ENCODE measurements at regions not wholly inside any gene's neighbourhood (a gene's known extent, or its start where the extent isn't known, plus 50 kb on each side); places are given as distances from the start of the nearest gene placed in this dataset.
"Not testable (repeated sequence)": the region's sequence is repeated elsewhere in the genome, so short reads cannot be mapped to it uniquely, and the experiment has no call there.

DNA sequence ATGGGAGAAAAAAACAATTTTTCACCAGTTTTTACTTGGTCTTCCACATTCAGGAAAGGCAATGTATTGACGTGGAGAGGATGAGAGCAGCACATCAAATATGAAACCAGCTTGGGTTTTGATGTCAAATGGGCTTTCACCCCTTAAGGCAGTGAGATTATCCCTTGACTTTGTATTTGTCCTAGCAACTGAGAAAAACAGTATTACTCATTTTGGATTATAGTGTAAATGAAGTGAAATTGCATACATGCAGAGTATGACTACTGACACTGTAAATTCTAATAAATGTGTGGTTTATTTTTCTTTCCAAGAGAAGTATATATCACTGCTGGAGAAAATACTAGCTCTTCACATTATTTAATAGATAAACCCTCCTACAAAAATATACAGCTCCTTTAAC is 863.6 kb upstream of the IGFBP7 start:
- TF ChIP-seq EZH2phosphoT487 (IDR thresholded peaks at IDR 0.05; ENCODE audit: borderline replicate concordance, low read depth, low read length) = no peak
- TF ChIP-seq, protein P1, sequence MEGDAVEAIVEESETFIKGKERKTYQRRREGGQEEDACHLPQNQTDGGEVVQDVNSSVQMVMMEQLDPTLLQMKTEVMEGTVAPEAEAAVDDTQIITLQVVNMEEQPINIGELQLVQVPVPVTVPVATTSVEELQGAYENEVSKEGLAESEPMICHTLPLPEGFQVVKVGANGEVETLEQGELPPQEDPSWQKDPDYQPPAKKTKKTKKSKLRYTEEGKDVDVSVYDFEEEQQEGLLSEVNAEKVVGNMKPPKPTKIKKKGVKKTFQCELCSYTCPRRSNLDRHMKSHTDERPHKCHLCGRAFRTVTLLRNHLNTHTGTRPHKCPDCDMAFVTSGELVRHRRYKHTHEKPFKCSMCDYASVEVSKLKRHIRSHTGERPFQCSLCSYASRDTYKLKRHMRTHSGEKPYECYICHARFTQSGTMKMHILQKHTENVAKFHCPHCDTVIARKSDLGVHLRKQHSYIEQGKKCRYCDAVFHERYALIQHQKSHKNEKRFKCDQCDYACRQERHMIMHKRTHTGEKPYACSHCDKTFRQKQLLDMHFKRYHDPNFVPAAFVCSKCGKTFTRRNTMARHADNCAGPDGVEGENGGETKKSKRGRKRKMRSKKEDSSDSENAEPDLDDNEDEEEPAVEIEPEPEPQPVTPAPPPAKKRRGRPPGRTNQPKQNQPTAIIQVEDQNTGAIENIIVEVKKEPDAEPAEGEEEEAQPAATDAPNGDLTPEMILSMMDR (conservative IDR thresholded peaks at IDR 0.05; ENCODE audit: low read length) = no peak
- no peaks in the 10 kb centered on the region for H3K79me2 ChIP-seq (ENCODE audit: insufficient read depth, low read depth, low read length)
- H3K9me2 ChIP-seq (ENCODE audit: insufficient read depth, low read length) = no peaks in the 10 kb centered on the region
- no peak overlapping the region for H2AFZ ChIP-seq (ENCODE audit: low read length)
- BruUV-seq (replicated peaks) = no TSS peak
- DNase-seq (ENCODE audit: low spot score) = no peak
- H3K27ac ChIP-seq (ENCODE audit: low read depth, low read length, poor library complexity, severe bottlenecking) = no peak overlapping the region
- no peaks in the 10 kb centered on the region for H3K36me3 ChIP-seq (ENCODE audit: insufficient read depth, low read length)
- no peak overlapping the region for H3K4me3 ChIP-seq (ENCODE audit: low read depth, low read length, poor library complexity, severe bottlenecking)
- no peak overlapping the region for H3K4me2 ChIP-seq (ENCODE audit: low read length)
- ChIA-PET POLR2A (no interaction called here), CTCF (ENCODE audit: unreplicated experiment) (no interaction called here)
- no peaks in the 10 kb centered on the region for H4K20me1 ChIP-seq (ENCODE audit: insufficient read depth, low read length)
- H3K4me1 ChIP-seq (ENCODE audit: insufficient read depth, low read length, poor library complexity, severe bottlenecking) = no peaks in the 10 kb centered on the region
- intact Hi-C loops (cut with micrococcal nuclease; ENCODE audit: unreplicated experiment) = no loop called here
- no peaks in the 10 kb centered on the region for H3K9me3 ChIP-seq (ENCODE audit: low read length)

DNA sequence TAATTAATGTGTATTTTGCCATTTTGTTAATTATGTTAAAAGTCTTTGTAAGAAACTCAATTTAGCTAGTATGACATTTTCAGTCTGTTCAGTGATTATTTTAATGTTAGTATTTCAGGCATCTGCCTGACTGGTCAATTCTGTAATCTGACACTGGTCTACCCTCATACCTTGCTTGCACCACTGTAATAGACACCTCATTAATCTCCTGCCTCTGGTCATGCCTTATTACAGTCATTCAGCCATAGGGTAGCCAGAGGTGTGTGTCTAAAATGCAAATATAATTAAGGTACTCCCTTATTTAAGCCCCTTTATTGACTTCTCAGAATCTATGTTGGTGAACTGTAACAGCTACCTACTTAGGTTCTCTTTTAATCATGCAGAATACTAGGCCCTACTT is 861.1 kb upstream of the IGFBP7 start:
- Histone ChIP-seq H3K4me1 (ENCODE audit: insufficient read depth, low read length, poor library complexity, severe bottlenecking) (no peaks in the 10 kb centered on the region), H4K20me1 (ENCODE audit: insufficient read depth, low read length) (no peaks in the 10 kb centered on the region), H3K27ac (ENCODE audit: low read depth, low read length, poor library complexity, severe bottlenecking) (no peak overlapping the region), H2AFZ (ENCODE audit: low read length) (no peak overlapping the region), H3K79me2 (ENCODE audit: insufficient read depth, low read depth, low read length) (no peaks in the 10 kb centered on the region), H3K9me3 (ENCODE audit: low read length) (no peaks in the 10 kb centered on the region), H3K4me3 (ENCODE audit: low read depth, low read length, poor library complexity, severe bottlenecking) (no peak overlapping the region), H3K9me2 (ENCODE audit: insufficient read depth, low read length) (no peaks in the 10 kb centered on the region), H3K36me3 (ENCODE audit: insufficient read depth, low read length) (no peaks in the 10 kb centered on the region), H3K4me2 (ENCODE audit: low read length) (no peak overlapping the region)
- no TSS peak for BruUV-seq (replicated peaks)
- ChIA-PET POLR2A (no interaction called here), CTCF (ENCODE audit: unreplicated experiment) (no interaction called here)
- no peak for DNase-seq (ENCODE audit: low spot score)
- intact Hi-C loops (cut with micrococcal nuclease; ENCODE audit: unreplicated experiment) = no loop called here
- TF ChIP-seq, protein P1 (conservative IDR thresholded peaks at IDR 0.05; ENCODE audit: low read length) = no peak
- no peak for TF ChIP-seq EZH2phosphoT487 (IDR thresholded peaks at IDR 0.05; ENCODE audit: borderline replicate concordance, low read depth, low read length)

DNA sequence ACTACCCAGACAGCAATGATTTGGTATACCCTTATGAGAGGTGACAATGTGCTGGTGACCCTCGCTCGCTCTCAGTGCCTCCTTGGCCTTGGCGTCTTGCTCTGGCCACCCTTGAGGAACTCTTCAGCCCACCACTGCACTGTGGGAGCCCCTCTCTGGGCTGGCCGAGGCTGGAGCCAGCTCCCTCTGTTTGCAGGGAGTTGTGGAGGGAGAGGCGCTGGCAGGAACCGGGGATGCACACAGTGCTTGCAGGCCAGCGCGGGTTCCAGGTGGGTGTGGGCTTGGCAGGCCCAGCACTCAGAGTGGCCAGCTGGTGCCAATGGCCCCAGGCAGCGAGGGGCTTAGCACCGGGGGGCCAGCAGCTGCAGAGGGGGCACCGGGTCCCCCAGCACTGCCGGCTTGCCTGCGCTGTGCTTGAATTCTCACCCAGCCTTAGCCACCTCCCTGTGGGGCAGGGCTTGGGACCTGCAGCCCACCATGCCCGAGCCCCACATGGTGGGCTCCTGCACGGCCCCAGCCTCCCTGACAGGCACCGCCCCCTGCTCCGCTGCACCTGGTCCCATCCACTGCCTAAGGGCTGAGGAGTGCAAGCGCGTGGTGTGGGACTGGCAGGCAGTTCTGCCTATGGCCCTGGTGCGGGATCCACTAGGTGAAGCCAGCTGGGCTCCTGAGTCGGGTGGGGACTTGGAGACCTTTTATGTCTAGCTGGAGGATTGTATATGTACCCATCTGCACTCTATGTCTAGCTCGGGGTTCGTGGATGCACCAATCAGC is 857.0 kb upstream of the IGFBP7 start:
- DNase-seq (ENCODE audit: low spot score) = no peak
- no peaks in the 10 kb centered on the region for H3K4me1 ChIP-seq (ENCODE audit: insufficient read depth, low read length, poor library complexity, severe bottlenecking)
- no peak overlapping the region for H2AFZ ChIP-seq (ENCODE audit: low read length)
- no peak overlapping the region for H3K27ac ChIP-seq (ENCODE audit: low read depth, low read length, poor library complexity, severe bottlenecking)
- intact Hi-C loops (cut with micrococcal nuclease; ENCODE audit: unreplicated experiment) = no loop called here
- H3K4me3 ChIP-seq (ENCODE audit: low read depth, low read length, poor library complexity, severe bottlenecking) = no peak overlapping the region
- ChIA-PET CTCF (ENCODE audit: unreplicated experiment) (no interaction called here), POLR2A (no interaction called here)
- no TSS peak for BruUV-seq (replicated peaks)
- TF ChIP-seq, protein P1 (conservative IDR thresholded peaks at IDR 0.05; ENCODE audit: low read length) = no peak
- no peak for TF ChIP-seq EZH2phosphoT487 (IDR thresholded peaks at IDR 0.05; ENCODE audit: borderline replicate concordance, low read depth, low read length)
- H4K20me1 ChIP-seq (ENCODE audit: insufficient read depth, low read length) = no peaks in the 10 kb centered on the region
- H3K4me2 ChIP-seq (ENCODE audit: low read length) = no peak overlapping the region
- no peaks in the 10 kb centered on the region for H3K9me2 ChIP-seq (ENCODE audit: insufficient read depth, low read length)
- H3K36me3 ChIP-seq (ENCODE audit: insufficient read depth, low read length) = no peaks in the 10 kb centered on the region
- no peaks in the 10 kb centered on the region for H3K79me2 ChIP-seq (ENCODE audit: insufficient read depth, low read depth, low read length)
- H3K9me3 ChIP-seq (ENCODE audit: low read length) = no peaks in the 10 kb centered on the region

DNA sequence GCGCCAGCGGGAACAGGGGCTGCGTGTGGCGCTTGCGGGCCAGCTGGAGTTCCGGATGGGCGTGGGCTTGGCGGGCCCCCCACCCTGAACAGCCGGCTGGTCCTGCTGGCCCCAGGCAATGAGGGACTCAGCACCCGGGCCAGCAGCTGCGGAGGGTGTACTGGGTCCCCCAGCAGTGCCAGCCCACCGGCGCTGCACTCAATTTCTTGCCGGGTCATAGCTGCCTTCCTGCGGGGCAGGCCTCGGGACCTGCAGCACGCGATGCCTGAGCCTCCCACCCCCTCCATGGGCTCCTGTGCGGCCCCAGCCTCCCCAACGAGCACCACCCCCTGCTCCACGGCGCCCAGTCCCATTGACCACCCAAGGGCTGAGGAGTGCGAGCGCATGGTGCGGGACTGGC is 855.2 kb upstream of the IGFBP7 start:
- BruUV-seq (replicated peaks); CTCF ChIA-PET (ENCODE audit: unreplicated experiment); H2AFZ ChIP-seq (ENCODE audit: low read length); H3K79me2 ChIP-seq (ENCODE audit: insufficient read depth, low read depth, low read length); DNase-seq (ENCODE audit: low spot score); H3K36me3 ChIP-seq (ENCODE audit: insufficient read depth, low read length); H3K9me3 ChIP-seq (ENCODE audit: low read length); intact Hi-C loops (cut with micrococcal nuclease; ENCODE audit: unreplicated experiment); H3K4me3 ChIP-seq (ENCODE audit: low read depth, low read length, poor library complexity, severe bottlenecking); H3K4me1 ChIP-seq (ENCODE audit: insufficient read depth, low read length, poor library complexity, severe bottlenecking); H3K9me2 ChIP-seq (ENCODE audit: insufficient read depth, low read length); H4K20me1 ChIP-seq (ENCODE audit: insufficient read depth, low read length); H3K27ac ChIP-seq (ENCODE audit: low read depth, low read length, poor library complexity, severe bottlenecking); H3K4me2 ChIP-seq (ENCODE audit: low read length): not testable (repeated sequence)
- POLR2A ChIA-PET = interaction anchor here (0.6 to 1.3 kb wide), 2 partner anchors 31 to 1071 kb away, joined by 3 to 4 read pairs; no protein-coding TSS in a partner anchor
